Astrocyte of the spinal cord (primary cell): ENCODE measurements at regions not wholly inside any gene's neighbourhood (a gene's known extent, or its start where the extent isn't known, plus 50 kb on each side); places are given as distances from the start of the nearest gene placed in this dataset.
"Not testable (repeated sequence)": the region's sequence is repeated elsewhere in the genome, so short reads cannot be mapped to it uniquely, and the experiment has no call there.

Experiments used
- DNase-seq: peaks from one replicate; pipeline ENCODE4 v3.0.0; 2011; ENCODE audit warnings: low read depth, low spot score
- H3K4me3 ChIP-seq: 2 replicates; pipeline ENCODE4 v1.5.1; 2011; ENCODE audit warnings: low read depth, mild to moderate bottlenecking, low read length, moderate library complexity
- in situ Hi-C: cut with HindIII; loops from 2 replicates; pipeline ENCODE4 v1.10.0; 2017; ENCODE audit warnings: low sequenced_read_pairs
- TF ChIP-seq, protein P1 (sequence below): IDR thresholded peaks from 2 replicates; pipeline ENCODE4 v1.5.1; 2012; ENCODE audit warnings: low read depth, mild to moderate bottlenecking, low read length, inconsistent platforms

DNA sequence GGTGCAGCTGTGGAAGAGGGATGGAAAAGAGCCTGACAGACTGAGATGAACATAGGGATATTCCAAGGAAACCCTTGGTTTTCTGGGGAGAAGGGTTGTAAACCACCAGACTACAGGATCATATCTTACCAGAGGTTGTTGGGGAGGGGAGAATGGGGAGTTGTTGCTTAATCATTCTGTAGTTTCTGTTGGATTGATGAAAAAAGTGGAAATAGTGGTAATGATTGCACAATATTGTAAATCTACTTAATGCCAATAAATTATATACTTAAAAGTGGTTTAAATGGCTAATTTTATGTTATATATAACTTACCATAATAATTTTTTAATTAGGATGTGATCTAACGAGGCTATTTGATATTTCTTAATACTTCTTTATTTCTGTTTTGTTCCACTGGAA is 800.9 kb downstream of the BCL11A start:
- TF ChIP-seq, protein P1, sequence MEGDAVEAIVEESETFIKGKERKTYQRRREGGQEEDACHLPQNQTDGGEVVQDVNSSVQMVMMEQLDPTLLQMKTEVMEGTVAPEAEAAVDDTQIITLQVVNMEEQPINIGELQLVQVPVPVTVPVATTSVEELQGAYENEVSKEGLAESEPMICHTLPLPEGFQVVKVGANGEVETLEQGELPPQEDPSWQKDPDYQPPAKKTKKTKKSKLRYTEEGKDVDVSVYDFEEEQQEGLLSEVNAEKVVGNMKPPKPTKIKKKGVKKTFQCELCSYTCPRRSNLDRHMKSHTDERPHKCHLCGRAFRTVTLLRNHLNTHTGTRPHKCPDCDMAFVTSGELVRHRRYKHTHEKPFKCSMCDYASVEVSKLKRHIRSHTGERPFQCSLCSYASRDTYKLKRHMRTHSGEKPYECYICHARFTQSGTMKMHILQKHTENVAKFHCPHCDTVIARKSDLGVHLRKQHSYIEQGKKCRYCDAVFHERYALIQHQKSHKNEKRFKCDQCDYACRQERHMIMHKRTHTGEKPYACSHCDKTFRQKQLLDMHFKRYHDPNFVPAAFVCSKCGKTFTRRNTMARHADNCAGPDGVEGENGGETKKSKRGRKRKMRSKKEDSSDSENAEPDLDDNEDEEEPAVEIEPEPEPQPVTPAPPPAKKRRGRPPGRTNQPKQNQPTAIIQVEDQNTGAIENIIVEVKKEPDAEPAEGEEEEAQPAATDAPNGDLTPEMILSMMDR = no peak
- H3K4me3 ChIP-seq = no peak overlapping the region
- in situ Hi-C loops = no loop called here
- DNase-seq = no peak

DNA sequence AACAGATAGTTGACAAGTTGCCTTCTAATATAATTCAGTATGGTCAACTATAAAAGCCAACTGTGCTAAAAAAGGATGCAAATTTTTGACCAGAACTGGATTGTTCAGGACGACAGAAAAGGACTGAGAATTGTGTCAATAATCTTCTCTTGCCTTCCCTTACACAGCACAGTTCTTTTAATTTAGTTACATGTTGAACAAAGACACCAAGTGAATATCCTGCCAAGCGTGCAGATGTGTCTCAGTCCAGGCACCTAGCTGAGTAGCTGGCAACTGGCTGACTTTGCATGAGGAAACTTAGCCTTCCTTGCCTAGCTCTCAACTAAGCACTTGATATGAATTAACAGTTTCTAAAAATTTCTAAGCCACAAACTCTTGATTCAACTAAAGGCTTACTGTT is 801.4 kb downstream of the BCL11A start:
- H3K4me3 ChIP-seq = no peak overlapping the region
- in situ Hi-C loops = no loop called here
- DNase-seq = no peak
- TF ChIP-seq, protein P1 = no peak

DNA sequence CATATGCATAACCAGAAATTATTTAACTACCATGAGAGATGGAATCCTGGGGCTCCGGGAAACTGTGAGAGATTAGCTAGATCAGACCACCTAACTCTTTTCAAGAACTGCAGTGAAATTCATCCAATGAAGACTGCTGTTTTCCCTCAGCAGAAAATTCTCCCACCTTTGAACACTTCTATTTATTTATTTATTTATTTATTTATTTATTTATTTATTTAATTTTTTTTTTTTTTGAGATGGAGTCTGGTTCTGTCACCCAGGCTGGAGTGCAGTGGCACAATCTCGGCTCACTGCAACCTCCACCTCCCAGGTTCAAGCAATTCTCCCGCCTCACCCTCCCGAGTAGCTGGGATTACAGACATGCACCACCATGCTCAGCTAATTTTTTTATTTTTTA is 802.2 kb downstream of the BCL11A start:
- in situ Hi-C loops, DNase-seq, H3K4me3 ChIP-seq: not testable (repeated sequence)

DNA sequence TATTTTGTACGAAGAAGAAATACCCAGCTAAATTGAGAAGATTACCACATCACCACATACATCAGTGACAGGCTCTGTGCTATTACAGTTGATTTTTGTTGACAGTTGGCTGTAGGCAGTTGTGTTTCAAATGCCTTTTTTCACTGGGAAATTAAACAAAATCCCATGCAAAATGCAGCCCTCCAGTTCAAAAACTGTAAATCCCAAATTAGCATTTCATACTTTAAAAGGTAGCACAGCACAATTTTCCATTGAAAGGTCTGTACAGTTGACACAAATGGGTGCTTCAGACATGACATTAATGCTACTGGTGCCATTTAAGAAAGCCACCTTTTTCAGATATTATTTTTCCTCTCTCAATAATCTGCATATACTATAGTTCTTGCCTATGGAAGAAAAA is 807.2 kb downstream of the BCL11A start:
- no peak for DNase-seq
- H3K4me3 ChIP-seq = no peak overlapping the region
- TF ChIP-seq, protein P1 = no peak
- in situ Hi-C loops = no loop called here

DNA sequence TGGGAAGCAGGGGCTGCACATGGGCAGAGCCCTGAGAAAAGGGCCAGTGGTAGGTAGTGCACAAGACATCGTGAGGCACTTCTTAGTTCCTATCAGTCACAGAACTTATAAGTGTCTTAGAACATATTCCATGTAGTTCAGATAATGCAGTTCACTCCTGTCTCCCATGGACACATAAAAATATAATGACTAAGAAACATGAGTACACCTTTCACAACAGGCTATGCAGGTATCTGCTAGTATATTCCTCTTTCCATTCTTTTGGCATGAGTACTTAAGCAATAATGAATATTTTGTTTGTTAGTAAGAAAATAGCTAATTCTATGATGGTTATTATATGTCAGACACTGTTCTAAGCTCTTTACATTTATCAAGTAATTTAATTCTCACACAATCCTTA is 808.4 kb downstream of the BCL11A start:
- DNase-seq = no peak
- TF ChIP-seq, protein P1 = no peak
- H3K4me3 ChIP-seq = no peak overlapping the region
- in situ Hi-C loops = no loop called here

DNA sequence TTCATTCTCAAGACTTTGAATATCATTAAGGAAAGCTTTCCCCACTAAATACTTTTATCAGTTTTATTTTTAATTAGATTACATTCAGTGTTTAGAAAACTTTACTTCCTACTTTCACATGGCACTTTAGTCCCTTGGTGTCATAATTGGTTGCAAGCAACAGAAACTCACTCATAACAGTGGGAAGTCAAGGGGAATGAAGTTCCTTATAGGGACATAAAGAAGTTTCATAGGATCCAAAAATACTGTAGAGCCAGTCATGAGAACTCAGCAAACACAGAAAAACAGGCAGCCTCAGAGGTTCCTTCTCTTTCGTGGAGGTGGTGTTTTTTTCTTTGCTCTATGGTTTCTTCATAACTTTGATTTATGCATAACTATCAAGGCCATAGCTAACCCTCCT is 809.0 kb downstream of the BCL11A start:
- H3K4me3 ChIP-seq = no peak overlapping the region
- TF ChIP-seq, protein P1 = no peak
- in situ Hi-C loops = no loop called here
- no peak for DNase-seq

DNA sequence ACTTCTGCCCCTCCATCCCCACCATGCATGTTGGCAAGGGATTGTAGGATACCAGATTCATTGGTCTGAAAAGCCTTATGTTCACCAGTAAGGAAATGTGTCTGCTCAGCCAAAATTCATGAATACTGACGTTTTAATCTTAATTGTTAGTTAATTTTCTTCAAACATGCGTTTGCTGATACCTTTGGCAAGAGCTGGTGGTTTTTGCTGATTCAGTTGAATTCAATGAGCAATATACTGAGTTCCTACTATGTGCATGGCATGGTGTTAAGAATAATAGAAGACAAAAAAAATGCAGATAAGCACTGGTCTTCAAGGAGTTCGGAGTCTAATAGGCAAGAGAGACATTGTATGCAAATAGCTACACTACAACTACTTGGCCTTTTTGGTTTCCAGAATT is 811.6 kb downstream of the BCL11A start:
- in situ Hi-C loops = no loop called here

More for the DNA sequence above, 811.6 kb downstream of the BCL11A start:
- H3K4me3 ChIP-seq = no peak overlapping the region
- DNase-seq = no peak
- TF ChIP-seq, protein P1 = no peak
